GM23338 (cell line): ENCODE measurements at regions not wholly inside any gene's neighbourhood (a gene's known extent, or its start where the extent isn't known, plus 50 kb on each side); places are given as distances from the start of the nearest gene placed in this dataset.

Experiments
- ATAC-seq: fragments of 200-7000 bp; cut with Tn5 transposase; 3 replicates; pipeline ENCODE4 v1.9.1; 2020
- DNase-seq: peaks from one replicate; pipeline ENCODE4 v3.0.0-alpha.2; 2015; ENCODE audit warnings: low spot score
- H2AFZ ChIP-seq: fragments of 200-600 bp; sonication (generic); 2 replicates; pipeline ENCODE4 v1.8.0; 2016; ENCODE audit warnings: antibody characterized with exemption, mild to moderate bottlenecking, moderate library complexity
- H3F3A ChIP-seq: fragments of 200-600 bp; sonication (generic); replicated peaks from 2 replicates; pipeline ENCODE4 v1.8.0; 2017; ENCODE audit warnings: antibody characterized with exemption, mixed run types, low read depth
- H3K27ac ChIP-seq: fragments of 200-600 bp; sonication (generic); 2 replicates; pipeline ENCODE4 v1.6.1; 2016; ENCODE audit warnings: low read depth
- H3K27me3 ChIP-seq: fragments of 200-600 bp; sonication (generic); 2 replicates; pipeline ENCODE4 v1.8.0; 2016; ENCODE audit warnings: mild to moderate bottlenecking, mixed run types, moderate library complexity; ENCODE audit not compliant: insufficient read depth
- H3K36me3 ChIP-seq: fragments of 200-600 bp; sonication (generic); 2 replicates; pipeline ENCODE4 v1.8.0; 2016; ENCODE audit warnings: mild to moderate bottlenecking; ENCODE audit not compliant: insufficient read depth
- H3K4me1 ChIP-seq: fragments of 200-600 bp; sonication (generic); 2 replicates; pipeline ENCODE4 v1.8.0; 2016; ENCODE audit warnings: mild to moderate bottlenecking, moderate library complexity; ENCODE audit not compliant: insufficient read depth
- H3K4me2 ChIP-seq: fragments of 200-600 bp; sonication (generic); 2 replicates; pipeline ENCODE4 v1.7.1; 2017; ENCODE audit warnings: mixed run types
- H3K4me3 ChIP-seq: fragments of 200-600 bp; sonication (generic); 2 replicates; pipeline ENCODE4 v1.6.1; 2016; ENCODE audit warnings: mixed run types
- H3K79me2 ChIP-seq: fragments of 200-600 bp; sonication (generic); replicated peaks from 2 replicates; pipeline ENCODE4 v1.8.0; 2017; ENCODE audit warnings: mild to moderate bottlenecking; ENCODE audit not compliant: insufficient read depth
- H3K9me2 ChIP-seq: fragments of 200-600 bp; sonication (generic); 2 replicates; pipeline ENCODE4 v1.8.0; 2017; ENCODE audit not compliant: insufficient read depth
- H4K20me1 ChIP-seq: fragments of 200-600 bp; sonication (generic); replicated peaks from 2 replicates; pipeline ENCODE4 v1.8.0; 2017; ENCODE audit warnings: mild to moderate bottlenecking; ENCODE audit not compliant: insufficient read depth
- H3K27ac Mint-ChIP-seq: 2 replicates; pipeline ENCODE4 v1.8.0; 2020; ENCODE audit warnings: inconsistent platforms, mild to moderate bottlenecking, moderate library complexity, mixed read lengths
- H3K27me3 Mint-ChIP-seq: 3 replicates; pipeline ENCODE4 v1.8.0; 2022; ENCODE audit warnings: low read depth, mild to moderate bottlenecking, moderate library complexity, mixed read lengths, inconsistent platforms; ENCODE audit not compliant: insufficient read depth, poor library complexity
- H3K36me3 Mint-ChIP-seq: 3 replicates; pipeline ENCODE4 v1.8.0; 2021; ENCODE audit warnings: low read depth, mild to moderate bottlenecking, inconsistent platforms, moderate library complexity, mixed read lengths
- H3K4me1 Mint-ChIP-seq: 3 replicates; pipeline ENCODE4 v1.8.0; 2020; ENCODE audit warnings: mild to moderate bottlenecking, inconsistent platforms, mixed read lengths
- H3K4me3 Mint-ChIP-seq: 3 replicates; pipeline ENCODE4 v1.8.0; 2021; ENCODE audit warnings: moderate library complexity, mild to moderate bottlenecking, inconsistent platforms, mixed read lengths
- H3K9me3 Mint-ChIP-seq: 3 replicates; pipeline ENCODE4 v1.8.0; 2020; ENCODE audit warnings: moderate library complexity, mild to moderate bottlenecking, inconsistent platforms, mixed read lengths
- CREB1 ChIP-seq: fragments of 250-450 bp; sonication (Bioruptor Pico); IDR thresholded peaks from 2 replicates; pipeline ENCODE4 v1.5.0; 2020; ENCODE audit warnings: low read depth, mild to moderate bottlenecking, moderate library complexity
- EZH2 ChIP-seq: fragments of 200-600 bp; sonication (generic); IDR thresholded peaks from one replicate; pipeline ENCODE4 v1.8.0; 2017; ENCODE audit warnings: antibody characterized with exemption, mild to moderate bottlenecking, low read depth; ENCODE audit not compliant: unreplicated experiment
- EZH2phosphoT487 ChIP-seq: fragments of 200-600 bp; sonication (generic); IDR thresholded peaks from one replicate; pipeline ENCODE4 v1.8.1; 2018; ENCODE audit warnings: antibody characterized with exemption; ENCODE audit not compliant: unreplicated experiment
- JUNB ChIP-seq: IDR thresholded peaks from one replicate; pipeline ENCODE4 v1.6.1; 2016; ENCODE audit warnings: antibody characterized with exemption; ENCODE audit not compliant: unreplicated experiment
- NANOG ChIP-seq: IDR thresholded peaks from 2 replicates; pipeline ENCODE4 v1.6.1; 2016; ENCODE audit warnings: antibody characterized with exemption, borderline replicate concordance
- POLR2AphosphoS5 ChIP-seq: IDR thresholded peaks from 2 replicates; pipeline ENCODE4 v1.6.1; 2016; ENCODE audit warnings: antibody characterized with exemption, low read depth
- STAT1 ChIP-seq: IDR thresholded peaks from one replicate; pipeline ENCODE4 v1.6.1; 2016; ENCODE audit warnings: antibody characterized with exemption; ENCODE audit not compliant: unreplicated experiment
- ZNF114 ChIP-seq: fragments of 250-450 bp; sonication (Bioruptor Pico); IDR thresholded peaks from 2 replicates; pipeline ENCODE4 v1.5.0; 2020; ENCODE audit warnings: mild to moderate bottlenecking, moderate library complexity
- ZNF331 ChIP-seq: fragments of 250-450 bp; sonication (Bioruptor Pico); IDR thresholded peaks from 2 replicates; pipeline ENCODE4 v1.5.0; 2020; ENCODE audit warnings: low read depth, mild to moderate bottlenecking, moderate library complexity
- TF ChIP-seq, protein P1 (sequence below): IDR thresholded peaks from 2 replicates; pipeline ENCODE4 v1.6.1; 2016; ENCODE audit warnings: antibody characterized with exemption
- TF ChIP-seq, protein P2 (sequence below), 2 experiments: fragments of 200-600 bp in 1 of 2; sonication (generic) in 1 of 2; conservative IDR thresholded peaks; 2 replicates each; pipeline versions ENCODE4 v1.5.1 to v1.6.1; 2016 to 2017; ENCODE audit warnings: antibody characterized with exemption in 2 of 2, low read depth in 2 of 2, mild to moderate bottlenecking in 2 of 2, moderate library complexity in 1 of 2
- TF ChIP-seq, protein P3 (sequence below): fragments of 250-450 bp; sonication (Bioruptor Pico); IDR thresholded peaks from 2 replicates; pipeline ENCODE4 v1.5.0; 2020; ENCODE audit warnings: mild to moderate bottlenecking, moderate library complexity
- TF ChIP-seq, protein P4 (sequence below): IDR thresholded peaks from one replicate; pipeline ENCODE4 v1.6.1; 2018; ENCODE audit warnings: antibody characterized with exemption; ENCODE audit not compliant: unreplicated experiment

DNA sequence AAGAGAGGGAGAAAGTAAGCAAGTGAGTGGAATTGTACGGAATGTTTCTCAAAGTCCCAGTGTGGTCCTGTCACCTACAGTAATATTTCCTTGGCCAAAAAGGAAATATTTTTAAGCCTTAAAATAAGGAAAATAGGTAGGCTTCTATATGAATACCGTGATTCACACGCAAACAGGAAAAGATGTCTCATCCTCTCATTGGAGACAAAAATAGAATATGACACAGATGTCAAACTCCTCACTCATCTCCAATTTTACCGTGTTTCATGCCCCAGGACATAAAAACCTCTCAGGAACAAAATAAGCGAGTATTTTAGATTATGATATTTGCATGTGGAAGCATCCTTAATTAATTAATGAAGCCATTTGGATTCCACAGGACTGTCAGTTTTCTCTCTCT is 1269.5 kb downstream of the RAPGEF2 start:
- Mint-ChIP-seq H3K27ac (no peak overlapping the region), H3K9me3 (peaks cover 2% of the 10 kb centered on the region; the same call in 1 of the 3 replicates), H3K36me3 (no peaks in the 10 kb centered on the region; the same call in 1 of the 3 replicates), H3K4me3 (no peak overlapping the region), H3K27me3 (no peaks in the 10 kb centered on the region), H3K4me1 (peaks cover 3% of the 10 kb centered on the region; the same call in 1 of the 3 replicates)
- Histone ChIP-seq H3K79me2 (no peaks in the 10 kb centered on the region), H3K36me3 (no peaks in the 10 kb centered on the region), H3K4me3 (no peak overlapping the region), H2AFZ (no peak overlapping the region), H4K20me1 (no peaks in the 10 kb centered on the region), H3F3A (no peaks in the 10 kb centered on the region), H3K27me3 (no peaks in the 10 kb centered on the region), H3K4me1 (no peaks in the 10 kb centered on the region), H3K4me2 (no peak overlapping the region), H3K27ac (no peak overlapping the region), H3K9me2 (peaks cover 14% of the 10 kb centered on the region)
- no peak for DNase-seq
- ATAC-seq: no peak
- no peak for TF ChIP-seq JUNB
- TF ChIP-seq ZNF114 (CRISPR knock-in tag): no peak
- TF ChIP-seq, protein P1, sequence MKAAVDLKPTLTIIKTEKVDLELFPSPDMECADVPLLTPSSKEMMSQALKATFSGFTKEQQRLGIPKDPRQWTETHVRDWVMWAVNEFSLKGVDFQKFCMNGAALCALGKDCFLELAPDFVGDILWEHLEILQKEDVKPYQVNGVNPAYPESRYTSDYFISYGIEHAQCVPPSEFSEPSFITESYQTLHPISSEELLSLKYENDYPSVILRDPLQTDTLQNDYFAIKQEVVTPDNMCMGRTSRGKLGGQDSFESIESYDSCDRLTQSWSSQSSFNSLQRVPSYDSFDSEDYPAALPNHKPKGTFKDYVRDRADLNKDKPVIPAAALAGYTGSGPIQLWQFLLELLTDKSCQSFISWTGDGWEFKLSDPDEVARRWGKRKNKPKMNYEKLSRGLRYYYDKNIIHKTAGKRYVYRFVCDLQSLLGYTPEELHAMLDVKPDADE: no peak
- TF ChIP-seq NANOG: no peak
- TF ChIP-seq POLR2AphosphoS5: no peak
- TF ChIP-seq, protein P2, sequence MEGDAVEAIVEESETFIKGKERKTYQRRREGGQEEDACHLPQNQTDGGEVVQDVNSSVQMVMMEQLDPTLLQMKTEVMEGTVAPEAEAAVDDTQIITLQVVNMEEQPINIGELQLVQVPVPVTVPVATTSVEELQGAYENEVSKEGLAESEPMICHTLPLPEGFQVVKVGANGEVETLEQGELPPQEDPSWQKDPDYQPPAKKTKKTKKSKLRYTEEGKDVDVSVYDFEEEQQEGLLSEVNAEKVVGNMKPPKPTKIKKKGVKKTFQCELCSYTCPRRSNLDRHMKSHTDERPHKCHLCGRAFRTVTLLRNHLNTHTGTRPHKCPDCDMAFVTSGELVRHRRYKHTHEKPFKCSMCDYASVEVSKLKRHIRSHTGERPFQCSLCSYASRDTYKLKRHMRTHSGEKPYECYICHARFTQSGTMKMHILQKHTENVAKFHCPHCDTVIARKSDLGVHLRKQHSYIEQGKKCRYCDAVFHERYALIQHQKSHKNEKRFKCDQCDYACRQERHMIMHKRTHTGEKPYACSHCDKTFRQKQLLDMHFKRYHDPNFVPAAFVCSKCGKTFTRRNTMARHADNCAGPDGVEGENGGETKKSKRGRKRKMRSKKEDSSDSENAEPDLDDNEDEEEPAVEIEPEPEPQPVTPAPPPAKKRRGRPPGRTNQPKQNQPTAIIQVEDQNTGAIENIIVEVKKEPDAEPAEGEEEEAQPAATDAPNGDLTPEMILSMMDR (conservative IDR thresholded peaks at IDR 0.05; ENCODE audit: low read depth in 2 of 2): no peak
- no peak for TF ChIP-seq CREB1 (CRISPR knock-in tag)
- TF ChIP-seq ZNF331 (CRISPR knock-in tag): no peak
- TF ChIP-seq EZH2: no peak
- TF ChIP-seq STAT1: no peak
- TF ChIP-seq, protein P3, sequence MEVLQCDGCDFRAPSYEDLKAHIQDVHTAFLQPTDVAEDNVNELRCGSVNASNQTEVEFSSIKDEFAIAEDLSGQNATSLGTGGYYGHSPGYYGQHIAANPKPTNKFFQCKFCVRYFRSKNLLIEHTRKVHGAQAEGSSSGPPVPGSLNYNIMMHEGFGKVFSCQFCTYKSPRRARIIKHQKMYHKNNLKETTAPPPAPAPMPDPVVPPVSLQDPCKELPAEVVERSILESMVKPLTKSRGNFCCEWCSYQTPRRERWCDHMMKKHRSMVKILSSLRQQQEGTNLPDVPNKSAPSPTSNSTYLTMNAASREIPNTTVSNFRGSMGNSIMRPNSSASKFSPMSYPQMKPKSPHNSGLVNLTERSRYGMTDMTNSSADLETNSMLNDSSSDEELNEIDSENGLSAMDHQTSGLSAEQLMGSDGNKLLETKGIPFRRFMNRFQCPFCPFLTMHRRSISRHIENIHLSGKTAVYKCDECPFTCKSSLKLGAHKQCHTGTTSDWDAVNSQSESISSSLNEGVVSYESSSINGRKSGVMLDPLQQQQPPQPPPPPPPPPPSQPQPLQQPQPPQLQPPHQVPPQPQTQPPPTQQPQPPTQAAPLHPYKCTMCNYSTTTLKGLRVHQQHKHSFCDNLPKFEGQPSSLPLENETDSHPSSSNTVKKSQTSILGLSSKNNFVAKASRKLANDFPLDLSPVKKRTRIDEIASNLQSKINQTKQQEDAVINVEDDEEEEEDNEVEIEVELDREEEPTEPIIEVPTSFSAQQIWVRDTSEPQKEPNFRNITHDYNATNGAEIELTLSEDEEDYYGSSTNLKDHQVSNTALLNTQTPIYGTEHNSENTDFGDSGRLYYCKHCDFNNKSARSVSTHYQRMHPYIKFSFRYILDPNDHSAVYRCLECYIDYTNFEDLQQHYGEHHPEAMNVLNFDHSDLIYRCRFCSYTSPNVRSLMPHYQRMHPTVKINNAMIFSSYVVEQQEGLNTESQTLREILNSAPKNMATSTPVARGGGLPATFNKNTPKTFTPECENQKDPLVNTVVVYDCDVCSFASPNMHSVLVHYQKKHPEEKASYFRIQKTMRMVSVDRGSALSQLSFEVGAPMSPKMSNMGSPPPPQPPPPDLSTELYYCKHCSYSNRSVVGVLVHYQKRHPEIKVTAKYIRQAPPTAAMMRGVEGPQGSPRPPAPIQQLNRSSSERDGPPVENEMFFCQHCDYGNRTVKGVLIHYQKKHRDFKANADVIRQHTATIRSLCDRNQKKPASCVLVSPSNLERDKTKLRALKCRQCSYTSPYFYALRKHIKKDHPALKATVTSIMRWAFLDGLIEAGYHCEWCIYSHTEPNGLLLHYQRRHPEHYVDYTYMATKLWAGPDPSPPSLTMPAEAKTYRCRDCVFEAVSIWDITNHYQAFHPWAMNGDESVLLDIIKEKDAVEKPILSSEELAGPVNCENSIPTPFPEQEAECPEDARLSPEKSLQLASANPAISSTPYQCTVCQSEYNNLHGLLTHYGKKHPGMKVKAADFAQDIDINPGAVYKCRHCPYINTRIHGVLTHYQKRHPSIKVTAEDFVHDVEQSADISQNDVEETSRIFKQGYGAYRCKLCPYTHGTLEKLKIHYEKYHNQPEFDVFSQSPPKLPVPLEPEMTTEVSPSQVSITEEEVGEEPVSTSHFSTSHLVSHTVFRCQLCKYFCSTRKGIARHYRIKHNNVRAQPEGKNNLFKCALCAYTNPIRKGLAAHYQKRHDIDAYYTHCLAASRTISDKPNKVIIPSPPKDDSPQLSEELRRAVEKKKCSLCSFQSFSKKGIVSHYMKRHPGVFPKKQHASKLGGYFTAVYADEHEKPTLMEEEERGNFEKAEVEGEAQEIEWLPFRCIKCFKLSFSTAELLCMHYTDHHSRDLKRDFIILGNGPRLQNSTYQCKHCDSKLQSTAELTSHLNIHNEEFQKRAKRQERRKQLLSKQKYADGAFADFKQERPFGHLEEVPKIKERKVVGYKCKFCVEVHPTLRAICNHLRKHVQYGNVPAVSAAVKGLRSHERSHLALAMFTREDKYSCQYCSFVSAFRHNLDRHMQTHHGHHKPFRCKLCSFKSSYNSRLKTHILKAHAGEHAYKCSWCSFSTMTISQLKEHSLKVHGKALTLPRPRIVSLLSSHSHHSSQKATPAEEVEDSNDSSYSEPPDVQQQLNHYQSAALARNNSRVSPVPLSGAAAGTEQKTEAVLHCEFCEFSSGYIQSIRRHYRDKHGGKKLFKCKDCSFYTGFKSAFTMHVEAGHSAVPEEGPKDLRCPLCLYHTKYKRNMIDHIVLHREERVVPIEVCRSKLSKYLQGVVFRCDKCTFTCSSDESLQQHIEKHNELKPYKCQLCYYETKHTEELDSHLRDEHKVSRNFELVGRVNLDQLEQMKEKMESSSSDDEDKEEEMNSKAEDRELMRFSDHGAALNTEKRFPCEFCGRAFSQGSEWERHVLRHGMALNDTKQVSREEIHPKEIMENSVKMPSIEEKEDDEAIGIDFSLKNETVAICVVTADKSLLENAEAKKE (CRISPR knock-in tag): no peak
- no peak for TF ChIP-seq EZH2phosphoT487
- TF ChIP-seq, protein P4, sequence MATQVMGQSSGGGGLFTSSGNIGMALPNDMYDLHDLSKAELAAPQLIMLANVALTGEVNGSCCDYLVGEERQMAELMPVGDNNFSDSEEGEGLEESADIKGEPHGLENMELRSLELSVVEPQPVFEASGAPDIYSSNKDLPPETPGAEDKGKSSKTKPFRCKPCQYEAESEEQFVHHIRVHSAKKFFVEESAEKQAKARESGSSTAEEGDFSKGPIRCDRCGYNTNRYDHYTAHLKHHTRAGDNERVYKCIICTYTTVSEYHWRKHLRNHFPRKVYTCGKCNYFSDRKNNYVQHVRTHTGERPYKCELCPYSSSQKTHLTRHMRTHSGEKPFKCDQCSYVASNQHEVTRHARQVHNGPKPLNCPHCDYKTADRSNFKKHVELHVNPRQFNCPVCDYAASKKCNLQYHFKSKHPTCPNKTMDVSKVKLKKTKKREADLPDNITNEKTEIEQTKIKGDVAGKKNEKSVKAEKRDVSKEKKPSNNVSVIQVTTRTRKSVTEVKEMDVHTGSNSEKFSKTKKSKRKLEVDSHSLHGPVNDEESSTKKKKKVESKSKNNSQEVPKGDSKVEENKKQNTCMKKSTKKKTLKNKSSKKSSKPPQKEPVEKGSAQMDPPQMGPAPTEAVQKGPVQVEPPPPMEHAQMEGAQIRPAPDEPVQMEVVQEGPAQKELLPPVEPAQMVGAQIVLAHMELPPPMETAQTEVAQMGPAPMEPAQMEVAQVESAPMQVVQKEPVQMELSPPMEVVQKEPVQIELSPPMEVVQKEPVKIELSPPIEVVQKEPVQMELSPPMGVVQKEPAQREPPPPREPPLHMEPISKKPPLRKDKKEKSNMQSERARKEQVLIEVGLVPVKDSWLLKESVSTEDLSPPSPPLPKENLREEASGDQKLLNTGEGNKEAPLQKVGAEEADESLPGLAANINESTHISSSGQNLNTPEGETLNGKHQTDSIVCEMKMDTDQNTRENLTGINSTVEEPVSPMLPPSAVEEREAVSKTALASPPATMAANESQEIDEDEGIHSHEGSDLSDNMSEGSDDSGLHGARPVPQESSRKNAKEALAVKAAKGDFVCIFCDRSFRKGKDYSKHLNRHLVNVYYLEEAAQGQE: no peak
